Heart right ventricle (tissue), 16 donors: ENCODE measurements at regions not wholly inside any gene's neighbourhood (a gene's known extent, or its start where the extent isn't known, plus 50 kb on each side); places are given as distances from the start of the nearest gene placed in this dataset.

Source experiments
- ATAC-seq, 8 donors: fragments of 200-7000 bp; cut with Tn5 transposase; one replicate each; pipeline ENCODE4 v1.9.1; 2020; ENCODE audit warnings: mild to moderate bottlenecking in 8 of 8, moderate library complexity in 8 of 8, moderate number of reproducible peaks in 1 of 8
- DNase-seq, 2 donors: peaks; one replicate each; pipeline ENCODE4 v3.0.0-alpha.2; 2020
- H3K27ac ChIP-seq, 10 donors: fragments of 200-600 bp; sonication (generic) in 2 of 10; one replicate each; pipeline versions ENCODE4 v1.5.0 to v1.8.0; 2020 to 2022; ENCODE audit warnings: mild to moderate bottlenecking in 3 of 10
- H3K27me3 ChIP-seq, 7 donors: fragments of 200-600 bp; one replicate each; pipeline ENCODE4 v1.8.0; 2021 to 2022; ENCODE audit warnings: mild to moderate bottlenecking in 2 of 7
- H3K36me3 ChIP-seq, 9 donors: fragments of 200-600 bp; sonication (generic) in 1 of 9; one replicate each; pipeline versions ENCODE4 v1.5.0 to v1.8.0; 2020 to 2022; ENCODE audit warnings: mild to moderate bottlenecking in 2 of 9
- H3K4me1 ChIP-seq, 9 donors: fragments of 200-600 bp; sonication (generic) in 1 of 9; one replicate each; pipeline versions ENCODE4 v1.5.0 to v1.8.0; 2020 to 2022; ENCODE audit warnings: mild to moderate bottlenecking in 4 of 9
- H3K4me3 ChIP-seq, 10 donors: fragments of 200-600 bp; sonication (generic) in 2 of 10; one replicate each; pipeline versions ENCODE4 v1.5.0 to v1.8.0; 2020 to 2022; ENCODE audit warnings: mild to moderate bottlenecking in 7 of 10, moderate library complexity in 2 of 10
- H3K9me3 ChIP-seq, 11 donors: fragments of 200-600 bp in 10 of 11; sonication (generic) in 2 of 11; one replicate each; pipeline versions ENCODE4 v1.5.0 to v1.8.0; 2013 to 2022; ENCODE audit warnings: mild to moderate bottlenecking in 2 of 11, control low read depth in 1 of 11, moderate library complexity in 1 of 11
- CTCF ChIP-seq, 9 donors: fragments of 200-600 bp; sonication (generic) in 2 of 9; IDR thresholded peaks; one replicate each; pipeline versions ENCODE4 v1.5.0 to v1.8.0; 2021 to 2022; ENCODE audit warnings: antibody characterized with exemption in 9 of 9, mild to moderate bottlenecking in 5 of 9, moderate library complexity in 1 of 9
- WGBS, 2 donors: extraction: QIAGEN DNeasy Blood & Tissue Kit; methylation state at CpG; one replicate each; pipeline ENCODE4 v1.1.7; 2013; ENCODE audit warnings: inconsistent platforms in 1 of 2; 5-methylcytosine and 5-hydroxymethylcytosine counted together
- intact Hi-C, 10 donors: fragments of 100-400 bp; cut with DNase I; formaldehyde crosslinking; loops; one replicate each; pipeline versions ENCODE4 v1.11.1 to v1.14.2; 2022
- donor health status: Arrhythmogenic right ventricular cardiomyopathy.
- donor health status: ischemic (EF 13 %, LVEDD 7.1; RV severe dilation, severe dysfunction).
- donor health status: healthy with polysubstance abuse.
- donor health status: DM: no; HTN: yes; CAD: no.
- donor health status: DM: no; HTN: no; CAD: no.
- donor health status: ischemic (EF 25% LVEDD 6.9; RV normal size, moderate dysfunction).
- donor health status: ischemic (EF 25% LVEDD 5.7; RV mildly dilated, moderate dysfunction).
- donor health status: healthy.
- donor health status: DM: yes; HTN: yes; CAD: no.
- donor health status: Ischemic cardiomyopathy.
- donor health status: ischemic (EF 35%, LVEDD 5.7; RV mildly dilated, moderate dysfunction).
- donor health status: nonischemic (EF 11% LVEDD 7.7; RV severe dilation, severe dysfunction).
- donor health status: DM: yes; HTN: yes; CAD: no.
- donor health status: PGD.
- donor health status: ischemic (EF 29% LVEDD 5.4; RV normal size, mild dysfunction).
- donor health status: nonischemic (EF 23%, LVEDD 6.1; RV moderate dilation, normal function).

- WGBS, 2 donors, result 82 to 83% methylated on average over 8 of the region's 8 CpGs
- no peaks in the 10 kb centered on the region for H3K27me3 ChIP-seq
- peaks cover 0 to 13% (median 0%) of the 10 kb centered on the region in 9 donors for H3K4me1 ChIP-seq
- intact Hi-C loops, result no loop called here
- no peaks in the 10 kb centered on the region for H3K36me3 ChIP-seq
- H3K9me3 ChIP-seq, result peaks cover 0 to 7% (median 0%) of the 10 kb centered on the region in 11 donors
- no peak overlapping the region for H3K4me3 ChIP-seq
- DNase-seq (no peak), ATAC-seq (no peak)
- TF ChIP-seq CTCF (IDR thresholded peaks at IDR 0.05), result no peak
- H3K27ac ChIP-seq, result no peak overlapping the region
Observed at GRCh38 chr16:73216932-73217331, 169.0 kb upstream of the ZFHX3 start.

- TF ChIP-seq CTCF (IDR thresholded peaks at IDR 0.05), result no peak
- intact Hi-C loops, result no loop called here
Observed at GRCh38 chr16:73215678-73216377, 167.9 kb upstream of the ZFHX3 start.

GRCh38 chr16:73214825-73215677 lies 167.1 kb upstream of the ZFHX3 start:
- no peak for DNase-seq
- H3K27me3 ChIP-seq, result no peaks in the 10 kb centered on the region
- no peak overlapping the region for H3K4me3 ChIP-seq
- intact Hi-C loops, result no loop called here
- peaks cover 0 to 13% (median 0%) of the 10 kb centered on the region in 9 donors for H3K4me1 ChIP-seq
- peak overlapping the region in 5 of 10 donors; percentile 4 to 66 (median 13) for H3K27ac ChIP-seq
- WGBS, 2 donors, result 74 to 82% methylated on average over 3 of the region's 3 CpGs
- H3K9me3 ChIP-seq, result peaks cover 0 to 7% (median 0%) of the 10 kb centered on the region in 11 donors
- no peaks in the 10 kb centered on the region for H3K36me3 ChIP-seq
- no peak for TF ChIP-seq CTCF (IDR thresholded peaks at IDR 0.05)
- peak in 4 of 8 donors; percentile 19 to 72 (median 44) for ATAC-seq

More at GRCh38 chr16:73215678-73216377, 167.9 kb upstream of the ZFHX3 start:
- Histone ChIP-seq H3K36me3 (no peaks in the 10 kb centered on the region), H3K4me1 (peaks cover 0 to 13% (median 0%) of the 10 kb centered on the region in 9 donors), H3K27me3 (no peaks in the 10 kb centered on the region), H3K4me3 (no peak overlapping the region), H3K27ac (peak overlapping the region in 4 of 10 donors; percentile 4 to 66 (median 12)), H3K9me3 (peaks cover 0 to 7% (median 0%) of the 10 kb centered on the region in 11 donors)
- ATAC-seq, result no peak
- DNase-seq, result no peak
- WGBS, 2 donors, result 92 to 95% methylated on average over 5 of the region's 5 CpGs

GRCh38 chr16:73213732-73214455 lies 166.0 kb upstream of the ZFHX3 start:
- WGBS, 2 donors, result 73 to 83% methylated on average over 10 of the region's 10 CpGs
- H3K4me3 ChIP-seq, result no peak overlapping the region
- no peaks in the 10 kb centered on the region for H3K36me3 ChIP-seq
- DNase-seq (no peak), ATAC-seq (peak in 1 of 8 donors; percentile 47)
- intact Hi-C loops, result no loop called here
- peak overlapping the region in 1 of 10 donors; percentile 48 for H3K27ac ChIP-seq
- H3K9me3 ChIP-seq, result peaks cover 0 to 12% (median 0%) of the 10 kb centered on the region in 11 donors
- TF ChIP-seq CTCF (IDR thresholded peaks at IDR 0.05), result no peak
- H3K4me1 ChIP-seq, result peaks cover 0 to 13% (median 0%) of the 10 kb centered on the region in 9 donors
- no peaks in the 10 kb centered on the region for H3K27me3 ChIP-seq
